Tibial artery (tissue), 4 donors: ENCODE measurements at regions not wholly inside any gene's neighbourhood (a gene's known extent, or its start where the extent isn't known, plus 50 kb on each side); places are given as distances from the start of the nearest gene placed in this dataset.

Experiments
- DNase-seq, 2 donors: peaks; one replicate each; pipeline ENCODE4 v3.0.0-alpha.2; 2019
- H3K27ac ChIP-seq, 2 donors: fragments of 200-600 bp; sonication (generic) in 1 of 2; 1 replicate in 1 of 2; 2 replicates in 1 of 2; pipeline ENCODE4 v1.5.1; 2018 to 2019; ENCODE audit warnings: mild to moderate bottlenecking in 1 of 2
- H3K27me3 ChIP-seq, 2 donors: fragments of 200-600 bp; sonication (generic) in 1 of 2; one replicate each; pipeline versions ENCODE4 v1.5.1 to v1.6.0; 2016 to 2019
- H3K36me3 ChIP-seq, 3 donors: fragments of 200-600 bp; sonication (generic) in 2 of 3; one replicate each; pipeline ENCODE4 v1.5.1; 2016 to 2019; ENCODE audit warnings: mild to moderate bottlenecking in 2 of 3
- H3K4me1 ChIP-seq, 4 donors: fragments of 200-600 bp; sonication (generic) in 2 of 4; 1 replicate in 3 of 4; 2 replicates in 1 of 4; pipeline ENCODE4 v1.5.1; 2016 to 2019
- H3K4me3 ChIP-seq, 2 donors: fragments of 200-600 bp; sonication (generic) in 1 of 2; 1 replicate in 1 of 2; 2 replicates in 1 of 2; pipeline ENCODE4 v1.5.1; 2018 to 2019; ENCODE audit warnings: mild to moderate bottlenecking in 2 of 2
- H3K9me3 ChIP-seq, 3 donors: fragments of 200-600 bp; sonication (generic) in 1 of 3; one replicate each; pipeline ENCODE4 v1.5.1; 2016 to 2019
- intact Hi-C: fragments of 100-400 bp; cut with DNase I; formaldehyde crosslinking; loops from one replicate; pipeline ENCODE4 v1.15.0; 2023; ENCODE audit warnings: low total_unique reads
- TF ChIP-seq, protein P1 (sequence below), 2 experiments: fragments of 200-600 bp in 1 of 2; fragments of 450-650 bp in 1 of 2; IDR thresholded peaks; one replicate each; pipeline ENCODE4 v1.5.1; 2017 to 2019; ENCODE audit warnings: antibody characterized with exemption in 2 of 2, mild to moderate bottlenecking in 1 of 2, moderate library complexity in 1 of 2

- TF ChIP-seq, protein P1, sequence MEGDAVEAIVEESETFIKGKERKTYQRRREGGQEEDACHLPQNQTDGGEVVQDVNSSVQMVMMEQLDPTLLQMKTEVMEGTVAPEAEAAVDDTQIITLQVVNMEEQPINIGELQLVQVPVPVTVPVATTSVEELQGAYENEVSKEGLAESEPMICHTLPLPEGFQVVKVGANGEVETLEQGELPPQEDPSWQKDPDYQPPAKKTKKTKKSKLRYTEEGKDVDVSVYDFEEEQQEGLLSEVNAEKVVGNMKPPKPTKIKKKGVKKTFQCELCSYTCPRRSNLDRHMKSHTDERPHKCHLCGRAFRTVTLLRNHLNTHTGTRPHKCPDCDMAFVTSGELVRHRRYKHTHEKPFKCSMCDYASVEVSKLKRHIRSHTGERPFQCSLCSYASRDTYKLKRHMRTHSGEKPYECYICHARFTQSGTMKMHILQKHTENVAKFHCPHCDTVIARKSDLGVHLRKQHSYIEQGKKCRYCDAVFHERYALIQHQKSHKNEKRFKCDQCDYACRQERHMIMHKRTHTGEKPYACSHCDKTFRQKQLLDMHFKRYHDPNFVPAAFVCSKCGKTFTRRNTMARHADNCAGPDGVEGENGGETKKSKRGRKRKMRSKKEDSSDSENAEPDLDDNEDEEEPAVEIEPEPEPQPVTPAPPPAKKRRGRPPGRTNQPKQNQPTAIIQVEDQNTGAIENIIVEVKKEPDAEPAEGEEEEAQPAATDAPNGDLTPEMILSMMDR (IDR thresholded peaks at IDR 0.05): no peak
- no peak overlapping the region for H3K27ac ChIP-seq
- no peak overlapping the region for H3K4me3 ChIP-seq
- no peaks in the 10 kb centered on the region for H3K27me3 ChIP-seq
- H3K36me3 ChIP-seq: no peaks in the 10 kb centered on the region
- intact Hi-C loops: no loop called here
- no peaks in the 10 kb centered on the region for H3K9me3 ChIP-seq
- no peaks in the 10 kb centered on the region for H3K4me1 ChIP-seq
- no peak for DNase-seq
Measured at GRCh38 chr17:15885770-15886169, 59.2 kb upstream of the ADORA2B start.

DNA sequence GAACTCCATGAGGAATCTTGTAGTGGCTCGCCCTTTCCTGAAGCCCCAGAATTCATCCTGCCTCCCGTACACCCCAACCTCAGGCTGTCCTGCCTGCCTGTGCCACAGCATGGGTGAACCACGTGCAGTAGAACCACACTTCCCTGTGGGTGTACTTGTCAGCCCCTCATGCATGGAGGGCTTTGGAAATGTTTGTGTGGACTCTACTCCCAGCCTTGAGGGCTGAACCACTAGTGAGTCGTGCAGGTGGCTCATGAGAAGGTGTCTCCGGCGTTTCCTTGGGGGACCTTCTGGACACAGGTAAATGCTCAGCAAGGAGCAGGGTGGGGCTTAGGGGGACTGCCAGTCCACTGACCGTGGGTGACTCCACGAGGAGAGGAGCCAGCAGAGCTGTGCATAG is 58.7 kb upstream of the ADORA2B start:
- H3K9me3 ChIP-seq: no peaks in the 10 kb centered on the region
- TF ChIP-seq, protein P1 (IDR thresholded peaks at IDR 0.05): no peak
- no peak for DNase-seq
- no peak overlapping the region for H3K4me3 ChIP-seq
- no peaks in the 10 kb centered on the region for H3K4me1 ChIP-seq
- intact Hi-C loops: no loop called here
- H3K36me3 ChIP-seq: no peaks in the 10 kb centered on the region
- H3K27ac ChIP-seq: no peak overlapping the region
- H3K27me3 ChIP-seq: no peaks in the 10 kb centered on the region

GRCh38 chr17:15886804-15887203 is 58.1 kb upstream of the ADORA2B start:
- intact Hi-C loops: no loop called here
- no peak for DNase-seq

DNA sequence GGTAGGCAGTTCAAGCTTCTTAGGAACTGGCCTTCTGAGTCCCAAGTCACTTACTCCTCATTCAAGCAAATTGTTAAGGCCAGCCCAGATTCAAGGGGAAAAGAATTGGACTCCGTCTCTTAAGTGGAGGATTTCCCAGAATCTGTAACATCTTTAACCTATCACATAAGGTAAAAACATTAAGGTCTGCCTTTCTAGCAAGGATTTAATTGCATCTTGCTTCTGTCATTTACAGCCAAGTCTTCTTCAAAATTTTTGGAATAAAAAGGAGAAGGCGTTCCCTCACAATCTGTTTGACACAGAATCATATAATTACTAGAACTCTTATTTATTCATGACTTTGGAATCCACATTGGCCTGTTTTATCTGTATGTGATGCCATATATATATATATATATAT is 56.5 kb upstream of the ADORA2B start:
- Histone ChIP-seq H3K27me3 (no peaks in the 10 kb centered on the region), H3K27ac (no peak overlapping the region), H3K9me3 (no peaks in the 10 kb centered on the region), H3K36me3 (no peaks in the 10 kb centered on the region), H3K4me3 (no peak overlapping the region), H3K4me1 (no peaks in the 10 kb centered on the region)
- intact Hi-C loops: no loop called here
- no peak for DNase-seq
- TF ChIP-seq, protein P1 (IDR thresholded peaks at IDR 0.05): no peak

More at GRCh38 chr17:15886804-15887203, 58.1 kb upstream of the ADORA2B start:
- no peak overlapping the region for H3K4me3 ChIP-seq
- H3K27me3 ChIP-seq: no peaks in the 10 kb centered on the region
- TF ChIP-seq, protein P1 (IDR thresholded peaks at IDR 0.05): no peak
- no peaks in the 10 kb centered on the region for H3K9me3 ChIP-seq
- H3K27ac ChIP-seq: no peak overlapping the region
- H3K36me3 ChIP-seq: no peaks in the 10 kb centered on the region
- H3K4me1 ChIP-seq: no peaks in the 10 kb centered on the region

DNA sequence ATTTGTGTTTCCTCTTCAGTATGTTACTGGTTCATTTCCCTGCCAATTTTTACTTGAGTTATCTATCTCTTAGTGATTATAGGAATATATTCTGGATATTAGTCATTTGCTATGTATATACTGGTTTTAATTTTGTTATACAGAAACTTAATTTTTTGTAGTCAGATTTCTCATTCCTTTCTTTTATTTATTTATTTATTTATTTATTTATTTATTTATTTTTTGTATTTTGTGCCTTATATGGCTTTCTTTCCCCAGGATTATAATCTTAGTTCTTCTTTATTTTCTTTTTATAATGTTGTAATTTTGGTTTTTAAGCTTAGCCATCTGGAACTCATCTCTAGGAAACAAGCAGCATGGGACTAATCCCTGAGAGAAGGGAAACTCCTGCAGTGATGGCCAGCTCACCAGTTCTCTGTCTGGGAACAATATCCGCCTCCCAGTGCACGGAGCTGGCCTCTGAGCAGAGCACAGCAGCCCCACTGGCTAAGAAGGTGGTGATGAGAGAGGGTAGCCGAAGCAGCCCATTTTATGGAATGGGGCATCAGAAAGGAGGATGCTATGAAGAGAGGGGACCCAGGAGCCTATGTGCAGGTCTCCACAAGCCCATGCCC is 54.5 kb upstream of the ADORA2B start:
- Histone ChIP-seq H3K27ac (no peak overlapping the region), H3K27me3 (no peaks in the 10 kb centered on the region), H3K4me3 (no peak overlapping the region), H3K9me3 (no peaks in the 10 kb centered on the region), H3K36me3 (no peaks in the 10 kb centered on the region), H3K4me1 (no peaks in the 10 kb centered on the region)
- intact Hi-C loops: no loop called here
- TF ChIP-seq, protein P1 (IDR thresholded peaks at IDR 0.05): no peak
- DNase-seq: no peak

DNA sequence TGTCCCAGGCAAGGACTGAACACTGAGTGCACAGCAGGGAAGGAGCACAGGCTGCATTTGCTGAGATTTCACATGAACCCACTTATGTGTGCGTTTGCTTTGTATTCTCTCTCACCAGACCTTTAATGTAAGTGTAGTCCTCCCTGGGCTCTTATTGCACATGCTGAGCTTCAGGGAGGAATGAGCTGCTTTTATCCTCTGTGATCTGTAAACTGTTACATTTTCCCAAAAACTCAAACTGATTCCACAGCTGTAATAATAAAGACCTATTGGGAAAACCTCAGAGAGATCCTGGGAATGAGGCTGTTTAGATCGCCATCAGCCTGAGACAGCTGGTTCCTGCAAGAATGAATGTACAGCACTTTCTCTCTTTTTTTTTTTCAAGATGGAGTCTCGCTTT is 53.6 kb upstream of the ADORA2B start:
- intact Hi-C loops: no loop called here

More for the DNA sequence above, 53.6 kb upstream of the ADORA2B start:
- Histone ChIP-seq H3K9me3 (no peaks in the 10 kb centered on the region), H3K4me1 (no peaks in the 10 kb centered on the region), H3K27me3 (no peaks in the 10 kb centered on the region), H3K27ac (no peak overlapping the region), H3K36me3 (no peaks in the 10 kb centered on the region), H3K4me3 (no peak overlapping the region)
- TF ChIP-seq, protein P1 (IDR thresholded peaks at IDR 0.05): no peak
- DNase-seq: no peak
